ENCODE measurements at regions not wholly inside any gene's neighbourhood (a gene's known extent, or its start where the extent isn't known, plus 50 kb on each side); places are given as distances from the start of the nearest gene placed in this dataset.
"Not testable (repeated sequence)": the region's sequence is repeated elsewhere in the genome, so short reads cannot be mapped to it uniquely, and the experiment has no call there.

DNA sequence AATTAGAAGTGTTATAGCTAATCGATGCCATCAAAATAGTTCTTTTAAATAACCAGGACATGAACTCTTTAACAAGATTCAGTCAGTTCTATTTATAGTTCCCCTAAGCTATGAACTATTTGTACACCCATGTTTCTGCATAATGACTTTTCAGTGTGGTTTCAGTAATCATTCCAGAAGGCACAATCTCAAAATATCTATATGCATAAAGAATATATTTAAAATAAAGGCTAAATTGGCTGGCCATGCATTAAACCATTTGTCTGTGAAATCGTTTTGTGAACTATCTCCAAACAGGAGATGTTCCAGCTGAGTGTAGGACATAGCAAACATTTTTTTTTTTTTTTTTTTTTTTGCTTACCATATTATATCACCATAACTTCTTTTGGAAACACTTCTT is 719.3 kb downstream of the PLCL1 start:
- H3K4me3 Mint-ChIP-seq (ENCODE audit: unreplicated experiment) = no peak overlapping the region
- DNase-seq (ENCODE audit: extremely low spot score, unreplicated experiment) = no peak
- TF ChIP-seq, protein P1, sequence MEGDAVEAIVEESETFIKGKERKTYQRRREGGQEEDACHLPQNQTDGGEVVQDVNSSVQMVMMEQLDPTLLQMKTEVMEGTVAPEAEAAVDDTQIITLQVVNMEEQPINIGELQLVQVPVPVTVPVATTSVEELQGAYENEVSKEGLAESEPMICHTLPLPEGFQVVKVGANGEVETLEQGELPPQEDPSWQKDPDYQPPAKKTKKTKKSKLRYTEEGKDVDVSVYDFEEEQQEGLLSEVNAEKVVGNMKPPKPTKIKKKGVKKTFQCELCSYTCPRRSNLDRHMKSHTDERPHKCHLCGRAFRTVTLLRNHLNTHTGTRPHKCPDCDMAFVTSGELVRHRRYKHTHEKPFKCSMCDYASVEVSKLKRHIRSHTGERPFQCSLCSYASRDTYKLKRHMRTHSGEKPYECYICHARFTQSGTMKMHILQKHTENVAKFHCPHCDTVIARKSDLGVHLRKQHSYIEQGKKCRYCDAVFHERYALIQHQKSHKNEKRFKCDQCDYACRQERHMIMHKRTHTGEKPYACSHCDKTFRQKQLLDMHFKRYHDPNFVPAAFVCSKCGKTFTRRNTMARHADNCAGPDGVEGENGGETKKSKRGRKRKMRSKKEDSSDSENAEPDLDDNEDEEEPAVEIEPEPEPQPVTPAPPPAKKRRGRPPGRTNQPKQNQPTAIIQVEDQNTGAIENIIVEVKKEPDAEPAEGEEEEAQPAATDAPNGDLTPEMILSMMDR (IDR thresholded peaks at IDR 0.05) = no peak
- no peak overlapping the region for H3K27ac Mint-ChIP-seq (ENCODE audit: unreplicated experiment)
- no peaks in the 10 kb centered on the region for H3K4me1 Mint-ChIP-seq (ENCODE audit: unreplicated experiment)
- H3K9me3 Mint-ChIP-seq (ENCODE audit: unreplicated experiment) = no peaks in the 10 kb centered on the region
- H3K36me3 Mint-ChIP-seq (ENCODE audit: unreplicated experiment) = no peaks in the 10 kb centered on the region
- no peaks in the 10 kb centered on the region for H3K27me3 Mint-ChIP-seq (ENCODE audit: unreplicated experiment)

DNA sequence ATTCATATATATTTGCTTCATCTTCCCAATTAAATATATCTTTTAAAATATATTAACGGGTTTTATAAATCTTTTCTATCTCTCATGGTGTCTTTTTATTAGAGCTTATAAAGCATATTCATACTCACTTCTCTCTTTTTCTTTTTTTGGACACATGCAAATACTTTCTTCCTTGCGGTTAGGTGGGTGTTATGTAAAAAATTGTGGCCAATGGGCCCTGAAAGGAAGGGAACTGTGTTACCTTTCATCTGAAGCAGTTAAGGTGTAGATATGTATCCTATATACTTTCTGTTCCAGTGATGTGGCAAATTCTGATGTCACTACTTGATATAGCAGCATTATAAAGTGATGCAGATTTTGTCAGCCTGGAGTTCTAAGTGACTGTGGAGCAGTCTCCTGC is 714.5 kb downstream of the PLCL1 start:
- Mint-ChIP-seq H3K27ac (ENCODE audit: unreplicated experiment) (no peak overlapping the region), H3K9me3 (ENCODE audit: unreplicated experiment) (peaks cover 6% of the 10 kb centered on the region), H3K4me3 (ENCODE audit: unreplicated experiment) (no peak overlapping the region), H3K27me3 (ENCODE audit: unreplicated experiment) (no peaks in the 10 kb centered on the region), H3K4me1 (ENCODE audit: unreplicated experiment) (no peaks in the 10 kb centered on the region), H3K36me3 (ENCODE audit: unreplicated experiment) (no peaks in the 10 kb centered on the region)
- DNase-seq (ENCODE audit: extremely low spot score, unreplicated experiment) = no peak
- TF ChIP-seq, protein P1 (IDR thresholded peaks at IDR 0.05) = no peak

DNA sequence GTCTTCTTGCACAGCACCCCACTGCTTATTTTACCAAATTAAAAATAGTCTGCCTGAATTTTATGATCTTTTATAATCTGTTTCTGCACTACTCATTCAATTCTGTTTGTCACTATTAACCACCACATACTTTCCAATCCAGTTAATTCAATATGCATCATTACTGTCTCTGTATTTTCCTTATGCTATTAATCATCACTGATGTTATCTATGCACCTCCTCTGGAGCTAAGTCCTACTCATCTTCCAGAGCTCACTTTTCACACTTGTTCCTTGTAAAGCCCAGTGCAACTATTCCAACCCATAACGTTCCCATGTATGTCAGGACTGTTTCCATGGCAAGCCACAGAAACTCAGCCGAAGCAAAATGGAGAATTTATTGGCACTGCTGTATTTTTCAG is 713.6 kb downstream of the PLCL1 start:
- TF ChIP-seq, protein P1 (IDR thresholded peaks at IDR 0.05) = no peak
- no peaks in the 10 kb centered on the region for H3K27me3 Mint-ChIP-seq (ENCODE audit: unreplicated experiment)
- H3K9me3 Mint-ChIP-seq (ENCODE audit: unreplicated experiment) = peaks cover 6% of the 10 kb centered on the region
- H3K27ac Mint-ChIP-seq (ENCODE audit: unreplicated experiment) = no peak overlapping the region
- H3K4me1 Mint-ChIP-seq (ENCODE audit: unreplicated experiment) = no peaks in the 10 kb centered on the region
- no peak for DNase-seq (ENCODE audit: extremely low spot score, unreplicated experiment)
- no peaks in the 10 kb centered on the region for H3K36me3 Mint-ChIP-seq (ENCODE audit: unreplicated experiment)
- H3K4me3 Mint-ChIP-seq (ENCODE audit: unreplicated experiment) = no peak overlapping the region

DNA sequence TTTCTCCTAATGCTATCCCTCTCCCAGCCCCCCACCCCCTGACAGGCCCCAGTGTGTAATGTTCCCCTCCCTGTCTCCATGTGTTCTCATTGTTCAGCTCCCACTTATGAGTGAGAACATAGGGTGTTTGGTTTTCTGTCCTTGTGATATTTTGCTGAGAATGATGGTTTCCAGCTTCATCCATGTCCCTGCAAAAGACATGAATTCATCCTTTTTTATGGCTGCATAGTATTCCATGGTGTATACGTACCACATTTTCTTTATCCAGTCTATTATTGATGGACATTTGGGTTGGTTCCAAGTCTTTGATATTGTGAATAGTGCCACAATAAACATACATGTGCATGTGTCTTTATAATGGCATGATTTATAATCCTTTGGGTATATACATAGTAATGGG is 704.2 kb downstream of the PLCL1 start:
- H3K36me3 Mint-ChIP-seq (ENCODE audit: unreplicated experiment); H3K4me1 Mint-ChIP-seq (ENCODE audit: unreplicated experiment); H3K9me3 Mint-ChIP-seq (ENCODE audit: unreplicated experiment); H3K27me3 Mint-ChIP-seq (ENCODE audit: unreplicated experiment); DNase-seq (ENCODE audit: extremely low spot score, unreplicated experiment); H3K4me3 Mint-ChIP-seq (ENCODE audit: unreplicated experiment); H3K27ac Mint-ChIP-seq (ENCODE audit: unreplicated experiment): not testable (repeated sequence)

DNA sequence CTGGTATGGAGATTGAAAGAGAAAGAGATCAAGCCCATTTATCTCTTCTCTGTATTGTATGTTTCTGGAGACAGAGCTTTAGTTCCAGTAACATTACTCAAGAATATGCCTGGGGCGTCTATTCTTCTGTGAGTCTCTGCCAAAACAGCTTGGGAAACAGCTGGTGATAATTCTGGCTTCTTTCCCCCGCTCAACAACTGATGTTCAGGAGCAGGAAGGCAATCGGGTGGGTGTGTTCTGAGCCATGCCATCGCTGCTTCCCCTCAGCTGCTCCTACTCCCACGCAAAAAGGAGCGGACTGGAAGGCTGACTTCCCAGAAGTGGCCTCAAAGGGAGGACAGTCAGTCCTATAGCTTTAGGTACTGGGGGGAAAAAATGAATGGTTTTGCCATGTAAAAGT is 695.1 kb downstream of the PLCL1 start:
- Mint-ChIP-seq H3K4me1 (ENCODE audit: unreplicated experiment) (no peaks in the 10 kb centered on the region), H3K36me3 (ENCODE audit: unreplicated experiment) (no peaks in the 10 kb centered on the region), H3K4me3 (ENCODE audit: unreplicated experiment) (no peak overlapping the region), H3K27me3 (ENCODE audit: unreplicated experiment) (peaks cover 3% of the 10 kb centered on the region), H3K27ac (ENCODE audit: unreplicated experiment) (no peak overlapping the region), H3K9me3 (ENCODE audit: unreplicated experiment) (no peaks in the 10 kb centered on the region)
- TF ChIP-seq, protein P1 (IDR thresholded peaks at IDR 0.05) = no peak
- no peak for DNase-seq (ENCODE audit: extremely low spot score, unreplicated experiment)

DNA sequence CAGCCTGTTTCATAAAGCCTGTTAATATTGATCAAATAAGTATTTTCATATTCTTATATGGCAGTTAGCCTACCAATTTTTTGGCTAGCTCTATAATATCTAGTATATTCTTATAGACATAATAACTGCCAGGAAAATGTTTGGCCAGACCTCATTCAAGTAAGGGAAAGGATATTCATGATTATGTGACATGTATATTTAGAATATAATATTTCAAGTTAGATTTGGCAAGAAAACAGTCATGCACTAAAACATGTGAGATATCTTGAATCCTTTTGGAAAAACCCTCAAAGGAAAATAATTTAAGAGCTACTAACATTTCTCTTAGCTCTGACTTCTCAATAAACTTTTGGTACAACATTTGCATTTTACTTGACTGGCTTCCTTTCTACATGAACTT is 694.1 kb downstream of the PLCL1 start:
- Mint-ChIP-seq H3K27ac (ENCODE audit: unreplicated experiment) (no peak overlapping the region), H3K27me3 (ENCODE audit: unreplicated experiment) (peaks cover 3% of the 10 kb centered on the region), H3K9me3 (ENCODE audit: unreplicated experiment) (no peaks in the 10 kb centered on the region), H3K4me1 (ENCODE audit: unreplicated experiment) (no peaks in the 10 kb centered on the region), H3K4me3 (ENCODE audit: unreplicated experiment) (no peak overlapping the region), H3K36me3 (ENCODE audit: unreplicated experiment) (no peaks in the 10 kb centered on the region)
- DNase-seq (ENCODE audit: extremely low spot score, unreplicated experiment) = no peak
- TF ChIP-seq, protein P1 (IDR thresholded peaks at IDR 0.05) = no peak

All from osteocyte (in vitro differentiated cells).